MM.1S (cell line): ENCODE measurements at regions not wholly inside any gene's neighbourhood (a gene's known extent, or its start where the extent isn't known, plus 50 kb on each side); places are given as distances from the start of the nearest gene placed in this dataset.

ENCODE experiments used
- DNase-seq: peaks from one replicate; pipeline ENCODE4 v3.0.0-alpha.2; 2015
- H2AFZ ChIP-seq: fragments of 300-600 bp; sonication (generic); 2 replicates; pipeline ENCODE4 v1.6.0; 2016; ENCODE audit warnings: antibody characterized with exemption, low read length
- H3F3A ChIP-seq: fragments of 300-600 bp; sonication (generic); 2 replicates; pipeline ENCODE4 v1.6.1; 2016; ENCODE audit warnings: mild to moderate bottlenecking, antibody characterized with exemption, low read length, moderate library complexity, mixed read lengths; ENCODE audit not compliant: insufficient read depth
- H3K27ac ChIP-seq: fragments of 300-600 bp; sonication (generic); 2 replicates; pipeline ENCODE4 v1.5.1; 2016; ENCODE audit warnings: mild to moderate bottlenecking, low read length
- H3K27me3 ChIP-seq: fragments of 300-600 bp; sonication (generic); replicated peaks from 2 replicates; pipeline ENCODE4 v1.6.0; 2016; ENCODE audit warnings: low read length; ENCODE audit not compliant: insufficient read depth
- H3K36me3 ChIP-seq: fragments of 300-600 bp; sonication (generic); replicated peaks from 2 replicates; pipeline ENCODE4 v1.6.1; 2016; ENCODE audit warnings: mild to moderate bottlenecking, low read length, mixed read lengths; ENCODE audit not compliant: insufficient read depth
- H3K4me1 ChIP-seq: fragments of 300-600 bp; sonication (generic); 2 replicates; pipeline ENCODE4 v1.6.1; 2016; ENCODE audit warnings: low read length, mixed read lengths
- H3K4me2 ChIP-seq: fragments of 300-600 bp; sonication (generic); 2 replicates; pipeline ENCODE4 v1.6.0; 2016; ENCODE audit warnings: low read depth, low read length
- H3K4me3 ChIP-seq: fragments of 300-600 bp; sonication (generic); 2 replicates; pipeline ENCODE4 v1.5.1; 2016; ENCODE audit warnings: low read length, mixed read lengths
- H3K79me2 ChIP-seq: fragments of 300-600 bp; sonication (generic); 2 replicates; pipeline ENCODE4 v1.6.1; 2016; ENCODE audit warnings: mixed run types, low read length, mixed read lengths
- H3K9ac ChIP-seq: fragments of 300-600 bp; sonication (generic); 2 replicates; pipeline ENCODE4 v1.6.1; 2016; ENCODE audit warnings: low read length, mixed read lengths
- H3K9me2 ChIP-seq: fragments of 300-600 bp; sonication (generic); replicated peaks from 2 replicates; pipeline ENCODE4 v1.6.1; 2016; ENCODE audit warnings: mild to moderate bottlenecking, low read length, mixed read lengths; ENCODE audit not compliant: insufficient read depth
- H3K9me3 ChIP-seq: fragments of 300-600 bp; sonication (generic); replicated peaks from 2 replicates; pipeline ENCODE4 v1.6.1; 2016; ENCODE audit warnings: mild to moderate bottlenecking, low read length, mixed read lengths; ENCODE audit not compliant: insufficient read depth
- H4K20me1 ChIP-seq: fragments of 300-600 bp; sonication (generic); 2 replicates; pipeline ENCODE4 v1.6.1; 2016; ENCODE audit warnings: mild to moderate bottlenecking, low read length, moderate library complexity, mixed read lengths; ENCODE audit not compliant: insufficient read depth
- CTCF ChIP-seq: fragments of 300-600 bp; sonication (generic); IDR thresholded peaks from 2 replicates; pipeline ENCODE4 v1.5.1; 2016; ENCODE audit warnings: antibody characterized with exemption, low read length, mixed read lengths
- EZH2 ChIP-seq: fragments of 300-600 bp; sonication (generic); optimal IDR thresholded peaks from 2 replicates; pipeline ENCODE3; 2017; ENCODE audit warnings: low read depth, mild to moderate bottlenecking, antibody characterized with exemption, low read length, mixed read lengths
- EZH2phosphoT487 ChIP-seq: fragments of 300-600 bp; sonication (generic); IDR thresholded peaks from 2 replicates; pipeline ENCODE4 v1.6.1; 2018; ENCODE audit warnings: antibody characterized with exemption, low read length

GRCh38 chr10:29714096-29714874 lies 79.5 kb upstream of the SVIL start:
- H3K4me3 ChIP-seq = no peak overlapping the region
- TF ChIP-seq EZH2 (no peak), CTCF (no peak), EZH2phosphoT487 (no peak)
- H2AFZ ChIP-seq = no peak overlapping the region
- no peak overlapping the region for H3K27ac ChIP-seq
- no peak for DNase-seq
- H3K36me3 ChIP-seq = 0 out of 2 replicates have a peak, but pooled peaks cover 4% of the 10 kb centered on the region
- H4K20me1 ChIP-seq = no peaks in the 10 kb centered on the region
- H3F3A ChIP-seq = no peaks in the 10 kb centered on the region
- no peaks in the 10 kb centered on the region for H3K4me1 ChIP-seq
- H3K4me2 ChIP-seq = no peak overlapping the region
- H3K9ac ChIP-seq = no peak overlapping the region
- no peaks in the 10 kb centered on the region for H3K9me3 ChIP-seq
- no peaks in the 10 kb centered on the region for H3K9me2 ChIP-seq
- H3K79me2 ChIP-seq = no peaks in the 10 kb centered on the region
- no peaks in the 10 kb centered on the region for H3K27me3 ChIP-seq

- DNase-seq = no peak
- no peaks in the 10 kb centered on the region for H3K9me2 ChIP-seq
- TF ChIP-seq EZH2 (no peak), EZH2phosphoT487 (no peak), CTCF (no peak)
- H3K36me3 ChIP-seq = 0 out of 2 replicates have a peak, but pooled peaks cover 4% of the 10 kb centered on the region
- H3K27me3 ChIP-seq = no peaks in the 10 kb centered on the region
- H3K4me2 ChIP-seq = no peak overlapping the region
- no peak overlapping the region for H3K4me3 ChIP-seq
- H2AFZ ChIP-seq = no peak overlapping the region
- no peaks in the 10 kb centered on the region for H4K20me1 ChIP-seq
- no peaks in the 10 kb centered on the region for H3F3A ChIP-seq
- no peak overlapping the region for H3K27ac ChIP-seq
- H3K9ac ChIP-seq = no peak overlapping the region
- no peaks in the 10 kb centered on the region for H3K79me2 ChIP-seq
- H3K9me3 ChIP-seq = no peaks in the 10 kb centered on the region
- H3K4me1 ChIP-seq = no peaks in the 10 kb centered on the region
Observed at GRCh38 chr10:29713450-29713849, 78.7 kb upstream of the SVIL start.

GRCh38 chr10:29712108-29712507 lies 77.3 kb upstream of the SVIL start:
- Histone ChIP-seq H2AFZ (no peak overlapping the region), H3K79me2 (no peaks in the 10 kb centered on the region), H3K9me2 (no peaks in the 10 kb centered on the region), H3K4me3 (no peak overlapping the region), H3K9ac (no peak overlapping the region), H3K27ac (no peak overlapping the region), H3K9me3 (no peaks in the 10 kb centered on the region), H3F3A (no peaks in the 10 kb centered on the region), H3K4me1 (no peaks in the 10 kb centered on the region), H3K36me3 (no peaks in the 10 kb centered on the region), H3K4me2 (no peak overlapping the region), H4K20me1 (no peaks in the 10 kb centered on the region), H3K27me3 (no peaks in the 10 kb centered on the region)
- DNase-seq = no peak
- no peak for TF ChIP-seq CTCF
